GM12878 (cell line): ENCODE measurements at regions not wholly inside any gene's neighbourhood (a gene's known extent, or its start where the extent isn't known, plus 50 kb on each side); places are given as distances from the start of the nearest gene placed in this dataset.

Source experiments
- ATAC-seq: fragments of 200-7000 bp; cut with Tn5 transposase; 3 replicates; pipeline ENCODE4 v1.9.1; 2020; ENCODE audit warnings: mild to moderate bottlenecking, moderate library complexity
- BruUV-seq: library from RNA; stranded (reverse); fragments of 400-500 nt; replicated peaks from 2 replicates; lab custom pipeline; 2021; lab: Mats Ljungman, UMichigan
- CTCF ChIA-PET: fragments of 300-600 bp; sonication (Branson Sonifier 250); formaldehyde crosslinking; extraction: SDS; loops from one replicate; lab custom pipeline; 2021; ENCODE audit warnings: inconsistent platforms; lab: Yijun Ruan, JAX
- POLR2A ChIA-PET: fragments of 350-600 bp; formaldehyde crosslinking; extraction: SDS; loops from one replicate; lab custom pipeline; 2021; ENCODE audit warnings: inconsistent platforms; lab: Charles Lee
- RAD21 ChIA-PET: fragments of 300-600 bp; sonication (Branson Sonifier 250); formaldehyde crosslinking; loops from one replicate; lab custom pipeline; 2023; ENCODE audit warnings: antibody characterized with exemption; ENCODE audit not compliant: unreplicated experiment; lab: Charles Lee
- SMC1A ChIA-PET: fragments of 300-600 bp; sonication (Branson Sonifier 250); formaldehyde crosslinking; loops from one replicate; lab custom pipeline; 2023; ENCODE audit not compliant: unreplicated experiment, uncharacterized antibody; lab: Charles Lee
- DNase-seq: peaks from one replicate; pipeline ENCODE4 v3.0.0-alpha.2; 2011; ENCODE audit warnings: low read depth, low spot score
- FAIRE-seq: peaks from 3 replicates; lab custom pipeline; 2011; peaks lifted over from hg19 to GRCh38; lab: Jason Lieb, UNC
- H2AFZ ChIP-seq: 2 replicates; pipeline ENCODE4 v1.6.0; 2011; ENCODE audit warnings: low read depth, low read length, control low read depth; ENCODE audit not compliant: control insufficient read depth
- H3K27ac ChIP-seq: 2 replicates; pipeline ENCODE4 v1.5.1; 2011; ENCODE audit warnings: control low read depth; ENCODE audit not compliant: control insufficient read depth, insufficient read depth
- H3K27me3 ChIP-seq, 2 experiments: replicated peaks in 1 of 2; 2 replicates each; pipeline versions ENCODE4 v1.6.0 to v1.6.1; 2011; ENCODE audit warnings: low read length in 1 of 2; ENCODE audit not compliant: control insufficient read depth in 2 of 2, insufficient read depth in 2 of 2
- H3K36me3 ChIP-seq, 2 experiments: 2 replicates each; pipeline ENCODE4 v1.5.1; 2011; ENCODE audit warnings: low read length in 1 of 2; ENCODE audit not compliant: control insufficient read depth in 2 of 2, insufficient read depth in 2 of 2
- H3K4me1 ChIP-seq: 2 replicates; pipeline ENCODE4 v1.6.1; 2011; ENCODE audit warnings: mild to moderate bottlenecking, low read length, moderate library complexity, mixed read lengths; ENCODE audit not compliant: control insufficient read depth, insufficient read depth
- H3K4me2 ChIP-seq: 2 replicates; pipeline ENCODE4 v1.6.0; 2011; ENCODE audit warnings: control low read depth; ENCODE audit not compliant: control insufficient read depth, insufficient read depth
- H3K4me3 ChIP-seq: fragments of 200-600 bp; sonication (generic); 2 replicates; pipeline ENCODE4 v1.5.1; 2016
- H3K79me2 ChIP-seq: 2 replicates; pipeline ENCODE4 v1.6.0; 2011; ENCODE audit warnings: low read length; ENCODE audit not compliant: control insufficient read depth, insufficient read depth
- H3K9ac ChIP-seq: 2 replicates; pipeline ENCODE4 v1.8.0; 2011; ENCODE audit warnings: low read length, control low read depth, mixed read lengths; ENCODE audit not compliant: control insufficient read depth, insufficient read depth
- H3K9me3 ChIP-seq: replicated peaks from 3 replicates; pipeline ENCODE4 v1.5.1; 2011; ENCODE audit warnings: mild to moderate bottlenecking, low read length; ENCODE audit not compliant: control insufficient read depth, insufficient read depth
- H4K20me1 ChIP-seq: 2 replicates; pipeline ENCODE4 v1.6.0; 2011; ENCODE audit not compliant: control insufficient read depth, insufficient read depth
- ATF7 ChIP-seq: fragments of 450-650 bp; IDR thresholded peaks from 2 replicates; pipeline ENCODE4 v1.6.1; 2016; ENCODE audit warnings: low read depth, mild to moderate bottlenecking
- MEF2B ChIP-seq: fragments of 450-650 bp; IDR thresholded peaks from 2 replicates; pipeline ENCODE4 v1.6.1; 2018; ENCODE audit warnings: mild to moderate bottlenecking, moderate library complexity; ENCODE audit not compliant: partially characterized antibody, poor library complexity, severe bottlenecking
- MXI1 ChIP-seq: fragments of 150-350 bp; IDR thresholded peaks from 2 replicates; pipeline ENCODE4 v1.6.1; 2011; ENCODE audit warnings: low read depth, mild to moderate bottlenecking, inconsistent platforms, low read length, improper control_type of control experiment
- POLR2A ChIP-seq: IDR thresholded peaks from 2 replicates; pipeline ENCODE4 v1.6.1; 2011; ENCODE audit warnings: low read depth, mild to moderate bottlenecking, low read length
- SRF ChIP-seq, 2 experiments: IDR thresholded peaks; 2 replicates each; pipeline ENCODE4 v1.6.1; 2011; ENCODE audit warnings: low read depth in 2 of 2, low read length in 2 of 2, mild to moderate bottlenecking in 1 of 2, moderate library complexity in 1 of 2
- WGBS: methylation state at CpG from one replicate; pipeline ENCODE4 v1.1.6; 2016; ENCODE audit warnings: low lambda C conversion rate; ENCODE audit not compliant: insufficient replicate concordance, insufficient coverage; ENCODE audit errors: missing lambda C conversion rate; 5-methylcytosine and 5-hydroxymethylcytosine counted together
- in situ Hi-C: fragments of 300-500 bp; cut with MboI; formaldehyde crosslinking; loops from 9 replicates; pipeline ENCODE4 v1.14.3; 2018; ENCODE audit warnings: mixed read lengths
- intact Hi-C: fragments of 100-400 bp; cut with micrococcal nuclease; formaldehyde crosslinking; loops from one replicate; pipeline ENCODE4 v1.14.2; 2022; ENCODE audit not compliant: unreplicated experiment
- TF ChIP-seq, protein P1 (sequence below): fragments of 150-350 bp; IDR thresholded peaks from 2 replicates; pipeline ENCODE4 v1.6.1; 2014; ENCODE audit warnings: mild to moderate bottlenecking, low read depth, low read length
- TF ChIP-seq, protein P2 (sequence below): fragments of 450-650 bp; IDR thresholded peaks from 2 replicates; pipeline ENCODE4 v1.6.1; 2017; ENCODE audit warnings: mild to moderate bottlenecking, moderate library complexity
- TF ChIP-seq, protein P3 (sequence below): IDR thresholded peaks from 2 replicates; pipeline ENCODE4 v1.6.1; 2012; ENCODE audit warnings: low read depth, low read length, improper control_type of control experiment
- TF ChIP-seq, protein P4 (sequence below): fragments of 450-650 bp; conservative IDR thresholded peaks from 2 replicates; pipeline ENCODE4 v1.6.1; 2017; ENCODE audit warnings: mild to moderate bottlenecking, moderate library complexity

DNA sequence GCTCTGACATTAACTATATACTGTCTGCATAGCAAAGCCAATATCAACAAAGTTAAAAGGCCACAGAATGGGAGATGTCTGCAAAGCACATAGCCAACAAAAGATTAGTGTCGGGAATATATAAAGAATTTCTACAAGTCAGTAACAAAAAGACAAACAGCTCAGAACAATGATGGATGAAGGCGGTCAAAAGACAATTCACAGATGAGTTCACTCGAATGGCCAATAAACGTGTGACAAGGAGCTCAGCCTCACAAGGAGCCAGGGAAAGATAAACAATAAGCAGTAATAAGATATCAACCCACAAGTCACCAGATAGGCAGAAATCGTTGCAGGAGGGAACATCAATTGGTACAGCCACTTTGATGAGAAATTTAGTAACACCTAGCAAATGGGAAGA, 106.0 kb upstream of the ISX start:
- Histone ChIP-seq H3K27me3 (no peaks in the 10 kb centered on the region), H3K4me3 (no peak overlapping the region), H3K27ac (no peak overlapping the region), H3K79me2 (no peaks in the 10 kb centered on the region), H3K9me3 (no peaks in the 10 kb centered on the region; the same call in 2 of the 3 replicates), H3K4me2 (no peak overlapping the region), H3K9ac (no peak overlapping the region), H3K4me1 (no peaks in the 10 kb centered on the region), H2AFZ (no peak overlapping the region), H3K36me3 (no peaks in the 10 kb centered on the region), H4K20me1 (no peaks in the 10 kb centered on the region)
- FAIRE-seq (no peak), DNase-seq (no peak), ATAC-seq (no peak)
- ChIA-PET POLR2A (no interaction called here), SMC1A (no interaction called here), RAD21 (no interaction called here), CTCF (interaction anchor here (0.6 kb wide), 1 partner anchor 1218 kb away, joined by 3 read pairs; no protein-coding TSS in a partner anchor)
- in situ Hi-C loops (no loop called here), intact Hi-C loops (no loop called here)
- no TSS peak for BruUV-seq
- TF ChIP-seq, protein P1, sequence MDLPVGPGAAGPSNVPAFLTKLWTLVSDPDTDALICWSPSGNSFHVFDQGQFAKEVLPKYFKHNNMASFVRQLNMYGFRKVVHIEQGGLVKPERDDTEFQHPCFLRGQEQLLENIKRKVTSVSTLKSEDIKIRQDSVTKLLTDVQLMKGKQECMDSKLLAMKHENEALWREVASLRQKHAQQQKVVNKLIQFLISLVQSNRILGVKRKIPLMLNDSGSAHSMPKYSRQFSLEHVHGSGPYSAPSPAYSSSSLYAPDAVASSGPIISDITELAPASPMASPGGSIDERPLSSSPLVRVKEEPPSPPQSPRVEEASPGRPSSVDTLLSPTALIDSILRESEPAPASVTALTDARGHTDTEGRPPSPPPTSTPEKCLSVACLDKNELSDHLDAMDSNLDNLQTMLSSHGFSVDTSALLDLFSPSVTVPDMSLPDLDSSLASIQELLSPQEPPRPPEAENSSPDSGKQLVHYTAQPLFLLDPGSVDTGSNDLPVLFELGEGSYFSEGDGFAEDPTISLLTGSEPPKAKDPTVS: no peak
- TF ChIP-seq SRF (IDR thresholded peaks at IDR 0.05; ENCODE audit: low read depth in 2 of 2, low read length in 2 of 2) (no peak), ATF7 (no peak), POLR2A (no peak), MEF2B (no peak), MXI1 (no peak)
- TF ChIP-seq, protein P2, sequence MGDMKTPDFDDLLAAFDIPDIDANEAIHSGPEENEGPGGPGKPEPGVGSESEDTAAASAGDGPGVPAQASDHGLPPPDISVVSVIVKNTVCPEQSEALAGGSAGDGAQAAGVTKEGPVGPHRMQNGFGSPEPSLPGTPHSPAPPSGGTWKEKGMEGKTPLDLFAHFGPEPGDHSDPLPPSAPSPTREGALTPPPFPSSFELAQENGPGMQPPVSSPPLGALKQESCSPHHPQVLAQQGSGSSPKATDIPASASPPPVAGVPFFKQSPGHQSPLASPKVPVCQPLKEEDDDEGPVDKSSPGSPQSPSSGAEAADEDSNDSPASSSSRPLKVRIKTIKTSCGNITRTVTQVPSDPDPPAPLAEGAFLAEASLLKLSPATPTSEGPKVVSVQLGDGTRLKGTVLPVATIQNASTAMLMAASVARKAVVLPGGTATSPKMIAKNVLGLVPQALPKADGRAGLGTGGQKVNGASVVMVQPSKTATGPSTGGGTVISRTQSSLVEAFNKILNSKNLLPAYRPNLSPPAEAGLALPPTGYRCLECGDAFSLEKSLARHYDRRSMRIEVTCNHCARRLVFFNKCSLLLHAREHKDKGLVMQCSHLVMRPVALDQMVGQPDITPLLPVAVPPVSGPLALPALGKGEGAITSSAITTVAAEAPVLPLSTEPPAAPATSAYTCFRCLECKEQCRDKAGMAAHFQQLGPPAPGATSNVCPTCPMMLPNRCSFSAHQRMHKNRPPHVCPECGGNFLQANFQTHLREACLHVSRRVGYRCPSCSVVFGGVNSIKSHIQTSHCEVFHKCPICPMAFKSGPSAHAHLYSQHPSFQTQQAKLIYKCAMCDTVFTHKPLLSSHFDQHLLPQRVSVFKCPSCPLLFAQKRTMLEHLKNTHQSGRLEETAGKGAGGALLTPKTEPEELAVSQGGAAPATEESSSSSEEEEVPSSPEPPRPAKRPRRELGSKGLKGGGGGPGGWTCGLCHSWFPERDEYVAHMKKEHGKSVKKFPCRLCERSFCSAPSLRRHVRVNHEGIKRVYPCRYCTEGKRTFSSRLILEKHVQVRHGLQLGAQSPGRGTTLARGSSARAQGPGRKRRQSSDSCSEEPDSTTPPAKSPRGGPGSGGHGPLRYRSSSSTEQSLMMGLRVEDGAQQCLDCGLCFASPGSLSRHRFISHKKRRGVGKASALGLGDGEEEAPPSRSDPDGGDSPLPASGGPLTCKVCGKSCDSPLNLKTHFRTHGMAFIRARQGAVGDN: no peak
- TF ChIP-seq, protein P3, sequence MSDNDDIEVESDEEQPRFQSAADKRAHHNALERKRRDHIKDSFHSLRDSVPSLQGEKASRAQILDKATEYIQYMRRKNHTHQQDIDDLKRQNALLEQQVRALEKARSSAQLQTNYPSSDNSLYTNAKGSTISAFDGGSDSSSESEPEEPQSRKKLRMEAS: no peak
- TF ChIP-seq, protein P4, sequence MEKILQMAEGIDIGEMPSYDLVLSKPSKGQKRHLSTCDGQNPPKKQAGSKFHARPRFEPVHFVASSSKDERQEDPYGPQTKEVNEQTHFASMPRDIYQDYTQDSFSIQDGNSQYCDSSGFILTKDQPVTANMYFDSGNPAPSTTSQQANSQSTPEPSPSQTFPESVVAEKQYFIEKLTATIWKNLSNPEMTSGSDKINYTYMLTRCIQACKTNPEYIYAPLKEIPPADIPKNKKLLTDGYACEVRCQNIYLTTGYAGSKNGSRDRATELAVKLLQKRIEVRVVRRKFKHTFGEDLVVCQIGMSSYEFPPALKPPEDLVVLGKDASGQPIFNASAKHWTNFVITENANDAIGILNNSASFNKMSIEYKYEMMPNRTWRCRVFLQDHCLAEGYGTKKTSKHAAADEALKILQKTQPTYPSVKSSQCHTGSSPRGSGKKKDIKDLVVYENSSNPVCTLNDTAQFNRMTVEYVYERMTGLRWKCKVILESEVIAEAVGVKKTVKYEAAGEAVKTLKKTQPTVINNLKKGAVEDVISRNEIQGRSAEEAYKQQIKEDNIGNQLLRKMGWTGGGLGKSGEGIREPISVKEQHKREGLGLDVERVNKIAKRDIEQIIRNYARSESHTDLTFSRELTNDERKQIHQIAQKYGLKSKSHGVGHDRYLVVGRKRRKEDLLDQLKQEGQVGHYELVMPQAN: no peak
- WGBS: 18% methylated on average over 5 of the region's 5 CpGs
